Effector CD4-positive, alpha-beta T cell (primary cell): ENCODE measurements at regions not wholly inside any gene's neighbourhood (a gene's known extent, or its start where the extent isn't known, plus 50 kb on each side); places are given as distances from the start of the nearest gene placed in this dataset.
"Not testable (repeated sequence)": the region's sequence is repeated elsewhere in the genome, so short reads cannot be mapped to it uniquely, and the experiment has no call there.

ENCODE experiments used
- DNase-seq: peaks from one replicate; pipeline ENCODE4 v3.0.0-alpha.2; 2020

GRCh38 chr1:172755099-172755498 lies 96.2 kb downstream of the FASLG start:
- no peak for DNase-seq

GRCh38 chr1:172756024-172756423 lies 97.1 kb downstream of the FASLG start:
- DNase-seq = no peak

DNA sequence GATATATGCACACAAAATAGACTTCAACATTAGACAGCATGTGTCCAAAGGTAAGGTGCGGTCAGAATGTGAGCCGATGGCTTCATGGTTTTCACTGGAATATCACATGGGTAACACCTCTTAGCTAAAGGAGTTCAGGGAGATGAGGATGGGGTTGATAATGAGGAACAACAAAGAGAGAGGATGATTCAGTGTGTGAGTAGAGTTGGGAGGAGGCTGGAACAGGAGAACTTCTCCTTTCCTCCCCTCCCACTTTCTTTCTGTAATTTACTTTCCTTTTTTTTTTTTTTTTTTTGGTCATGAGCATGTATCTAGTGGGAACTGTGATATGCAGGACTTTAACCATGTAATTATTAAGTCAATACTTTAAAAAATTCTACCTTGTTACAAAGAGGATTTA lies 99.4 kb downstream of the FASLG start:
- DNase-seq = no peak

- DNase-seq = no peak
Observed at GRCh38 chr1:172760121-172760520, 101.2 kb downstream of the FASLG start.

DNA sequence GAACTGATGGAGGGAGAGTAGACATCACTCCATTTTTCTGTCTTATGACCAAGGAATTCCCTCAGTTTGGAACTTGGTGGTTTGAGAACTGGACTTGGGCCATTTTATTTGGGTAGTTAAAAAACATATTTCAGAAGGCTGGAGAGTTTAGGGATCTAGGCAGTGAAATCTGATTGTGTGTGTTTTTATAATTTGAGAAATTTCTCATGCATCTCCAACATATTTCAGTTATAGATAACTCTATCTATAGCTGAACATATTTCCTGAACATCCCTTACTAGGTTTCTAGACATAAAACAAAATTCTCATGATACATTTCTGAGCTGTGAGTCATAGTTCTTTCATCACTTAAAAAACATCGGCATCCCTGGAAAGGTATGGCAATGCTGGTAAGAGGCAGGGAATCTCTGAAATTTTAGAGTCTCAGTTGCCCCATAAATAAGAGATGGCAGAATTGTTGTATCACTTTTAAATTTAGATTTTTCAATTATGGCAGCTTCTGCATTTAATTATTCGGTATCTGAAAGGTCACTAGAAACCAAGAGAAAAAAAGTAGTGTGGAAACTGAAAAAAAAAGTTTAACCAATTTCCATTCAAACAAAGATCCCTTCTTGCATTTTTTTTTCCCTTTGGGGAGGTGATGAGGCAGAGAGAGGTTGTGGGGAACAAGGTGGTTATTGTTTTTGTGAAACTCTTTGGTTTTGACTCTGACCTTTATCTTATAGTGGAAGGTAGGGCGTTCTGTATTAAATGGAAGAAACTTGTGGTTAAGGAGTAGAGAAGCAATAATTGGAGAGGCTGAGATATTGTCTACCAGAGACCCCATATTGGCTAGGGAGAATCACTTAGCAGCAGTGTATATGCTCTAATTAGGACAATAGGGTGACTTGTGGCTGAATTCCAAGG lies 102.9 kb downstream of the FASLG start:
- no peak for DNase-seq

DNA sequence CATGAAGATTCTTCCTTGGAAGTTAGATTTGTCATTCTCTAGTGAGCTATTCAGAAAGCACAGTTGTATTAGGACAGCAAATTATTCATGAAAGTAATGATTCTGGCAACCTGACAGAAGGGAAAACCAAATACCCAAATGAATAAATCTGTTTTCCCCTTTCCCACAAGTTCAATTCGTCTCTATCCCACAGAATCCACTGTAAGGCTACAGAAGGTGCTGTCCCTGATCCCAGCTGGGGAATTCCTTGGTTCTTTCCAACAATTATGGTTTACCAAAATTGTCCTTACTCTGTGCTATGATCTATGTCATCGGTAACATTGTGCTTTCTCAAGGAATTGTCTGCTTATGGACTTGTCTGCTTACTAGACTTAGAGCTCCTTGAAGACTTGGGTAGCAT lies 104.2 kb downstream of the FASLG start:
- DNase-seq = no peak

GRCh38 chr1:172764378-172764777 lies 105.5 kb downstream of the FASLG start:
- no peak for DNase-seq

DNA sequence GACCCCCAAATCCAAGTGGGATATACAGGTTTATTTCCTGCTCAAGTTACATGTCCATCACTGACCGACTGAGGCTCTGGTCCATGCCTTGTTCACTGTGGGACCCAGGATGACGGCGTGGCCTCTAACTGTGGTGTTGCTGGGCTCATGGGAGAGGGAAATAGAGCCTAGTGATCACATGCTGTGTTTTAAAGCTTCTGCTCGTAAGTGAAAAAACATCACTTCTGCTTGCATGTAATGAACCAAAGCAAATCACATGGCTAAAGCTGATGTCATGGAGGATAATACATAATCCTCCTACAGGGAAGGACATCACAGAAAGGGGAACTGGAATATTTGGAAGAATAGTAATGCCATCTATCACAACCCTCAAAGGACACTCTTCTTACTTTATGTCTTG lies 107.6 kb downstream of the FASLG start:
- DNase-seq = no peak

GRCh38 chr1:172770071-172770470 lies 111.2 kb downstream of the FASLG start:
- DNase-seq = no peak

GRCh38 chr1:172774561-172774960 lies 115.7 kb downstream of the FASLG start:
- no peak for DNase-seq

DNA sequence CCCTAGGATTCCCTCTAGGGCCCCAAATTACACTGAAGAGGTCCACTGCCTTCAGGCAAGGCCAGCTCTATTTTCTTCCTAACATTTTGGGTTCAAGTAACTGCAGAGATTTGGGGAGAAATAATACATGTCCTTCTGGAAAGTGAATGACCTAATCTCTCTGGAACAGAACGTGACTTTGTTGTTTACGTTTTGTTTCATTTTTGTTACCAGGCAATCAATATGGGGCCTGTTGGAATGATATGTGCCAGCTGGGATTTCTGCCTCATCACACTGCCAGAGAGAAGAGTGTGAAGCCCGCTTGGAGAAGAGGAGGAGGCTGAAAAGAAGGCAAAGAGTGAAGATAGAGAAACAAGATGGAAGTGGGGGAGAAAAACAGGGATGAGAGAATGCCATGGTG lies 116.7 kb downstream of the FASLG start:
- no peak for DNase-seq

DNA sequence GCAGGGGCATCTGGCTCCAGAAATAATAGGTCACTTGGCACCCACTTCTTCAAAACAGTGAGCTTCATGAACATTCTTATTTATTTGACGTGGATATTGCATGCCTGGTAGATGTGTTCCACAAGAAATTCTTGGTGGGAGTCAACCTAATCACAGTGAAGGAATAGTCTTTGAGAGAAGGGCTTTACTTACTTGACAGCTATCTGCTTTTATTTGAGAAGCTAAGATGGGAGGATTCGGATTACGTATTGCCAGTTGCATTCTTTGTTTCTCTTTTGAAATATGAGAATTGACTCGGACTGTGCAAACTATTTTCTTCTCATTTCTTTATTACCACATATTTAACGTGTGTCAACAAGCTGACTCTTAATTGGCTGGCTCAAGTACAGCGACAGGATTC lies 117.2 kb downstream of the FASLG start:
- DNase-seq = no peak

DNA sequence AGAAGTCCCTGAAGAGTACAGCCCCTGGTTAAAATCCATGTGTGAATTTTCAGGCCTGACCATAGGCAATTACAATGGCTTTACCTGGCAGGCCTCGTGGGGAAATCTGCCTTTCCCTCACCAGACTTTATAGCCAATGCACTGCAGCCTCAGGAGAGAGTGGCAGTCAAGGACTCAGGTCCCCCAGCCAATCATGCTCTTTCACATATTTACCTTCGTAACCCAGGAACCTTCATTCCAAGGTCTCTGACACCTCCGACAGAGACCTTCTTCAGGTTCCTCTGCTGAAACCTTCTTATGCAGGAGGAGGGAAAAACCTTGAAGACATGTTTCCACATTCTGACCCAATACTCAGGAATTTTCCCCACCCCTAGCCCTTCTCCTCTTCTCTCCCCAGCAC lies 118.9 kb downstream of the FASLG start:
- no peak for DNase-seq

- DNase-seq = no peak
Observed at GRCh38 chr1:172778456-172779455, 119.9 kb downstream of the FASLG start.

GRCh38 chr1:172779491-172779890 lies 120.6 kb downstream of the FASLG start:
- DNase-seq = no peak

DNA sequence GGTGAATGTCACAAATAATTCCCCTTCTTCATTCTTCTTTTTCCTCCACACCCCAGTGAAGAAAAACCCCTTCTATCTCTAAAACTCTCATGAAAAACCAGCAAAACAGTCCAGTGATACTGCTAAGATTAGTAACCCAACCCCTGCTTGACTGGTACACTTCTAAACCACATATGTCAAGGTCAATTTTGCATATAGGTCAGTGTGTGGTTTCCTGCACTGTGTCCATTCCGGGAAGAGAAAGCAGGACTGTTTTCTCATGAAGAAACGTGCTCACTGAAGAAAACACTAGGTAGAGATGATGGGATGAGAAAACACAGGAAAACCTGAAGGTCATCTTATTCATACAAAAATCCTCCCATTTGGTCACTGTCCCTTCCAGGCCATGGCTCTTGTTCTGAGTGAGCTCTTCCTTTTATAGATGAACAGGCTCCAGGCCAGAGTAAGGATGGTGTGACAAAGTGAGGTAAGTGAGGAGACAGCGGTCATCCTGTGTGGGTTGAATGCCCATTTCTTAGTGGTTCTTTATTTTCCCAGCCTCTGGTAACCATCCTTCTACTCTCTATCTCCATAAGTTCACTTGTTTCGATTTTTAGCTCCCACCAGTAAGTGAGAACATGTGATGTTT lies 122.7 kb downstream of the FASLG start:
- DNase-seq = no peak

- DNase-seq = no peak
Observed at GRCh38 chr1:172789840-172790239, 130.9 kb downstream of the FASLG start.

DNA sequence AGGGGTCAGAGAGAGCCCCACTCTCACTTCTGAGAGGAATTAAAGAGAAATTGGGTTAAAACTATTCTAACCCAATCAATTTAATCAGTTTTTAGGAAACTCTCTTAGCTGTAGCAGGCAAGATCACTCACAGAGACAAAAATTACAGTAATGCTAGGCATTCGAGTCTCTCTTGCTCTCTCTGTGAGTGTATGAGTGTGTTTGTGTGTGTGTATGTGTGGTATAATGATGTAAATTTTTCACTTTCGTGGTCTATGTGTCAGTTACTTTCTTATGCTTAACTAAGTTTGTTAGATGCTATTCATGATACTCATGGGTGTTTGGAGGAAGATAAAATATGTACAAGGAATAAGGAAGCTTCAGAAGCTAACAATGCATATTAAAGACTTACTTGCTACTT lies 131.3 kb downstream of the FASLG start:
- no peak for DNase-seq

GRCh38 chr1:172793823-172794222 lies 134.9 kb downstream of the FASLG start:
- no peak for DNase-seq

DNA sequence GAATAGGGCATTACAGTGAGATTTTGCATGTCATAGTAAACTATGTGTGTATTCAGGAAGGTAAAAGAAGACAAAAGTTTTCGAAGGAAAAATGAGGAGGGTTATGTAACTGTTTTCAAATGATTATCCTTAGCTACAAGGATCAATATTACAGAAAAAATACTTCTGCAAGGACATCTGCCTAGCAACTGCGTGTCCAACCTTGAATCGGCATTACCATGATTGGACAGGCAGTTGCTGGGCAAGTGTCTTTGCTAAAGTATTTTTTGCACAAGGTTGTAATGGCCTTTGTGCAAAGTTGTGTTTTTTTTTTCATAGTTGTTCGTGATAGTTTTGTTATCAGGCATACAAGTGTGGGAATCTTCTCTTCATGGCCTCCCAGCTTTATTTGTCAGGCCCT lies 136.8 kb downstream of the FASLG start:
- no peak for DNase-seq

- DNase-seq = not testable (repeated sequence)
Observed at GRCh38 chr1:172799804-172800203, 140.9 kb downstream of the FASLG start.

GRCh38 chr1:172801771-172802322 lies 142.9 kb downstream of the FASLG start:
- no peak for DNase-seq

DNA sequence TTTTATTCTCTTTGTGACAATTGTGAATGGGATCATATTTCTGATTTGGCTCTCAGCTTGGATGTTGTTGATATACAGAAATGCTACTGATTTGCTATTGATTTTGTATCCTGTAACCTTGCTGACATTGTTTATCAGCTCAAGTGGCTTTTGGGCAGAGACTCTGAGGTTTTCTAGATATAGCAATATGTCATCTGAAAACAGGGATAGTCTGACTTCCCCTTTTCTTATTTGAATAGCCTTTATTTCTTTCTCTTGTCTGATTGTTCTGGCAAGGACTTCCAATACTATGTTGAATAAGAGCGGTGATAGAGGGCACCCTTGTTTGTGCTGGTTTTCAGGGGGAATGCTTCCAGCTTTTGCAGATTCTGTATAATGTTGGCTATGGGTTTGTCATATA lies 150.8 kb downstream of the FASLG start:
- no peak for DNase-seq
